Adipocyte (in vitro differentiated cells): ENCODE measurements at regions not wholly inside any gene's neighbourhood (a gene's known extent, or its start where the extent isn't known, plus 50 kb on each side); places are given as distances from the start of the nearest gene placed in this dataset.

ENCODE experiments used
- DNase-seq: peaks from one replicate; pipeline ENCODE4 v3.0.0-alpha.2; 2015; ENCODE audit warnings: low read depth
- H3K27me3 ChIP-seq: replicated peaks from 2 replicates; pipeline ENCODE4 v1.7.0; 2013; ENCODE audit warnings: mild to moderate bottlenecking, low read length, moderate library complexity; ENCODE audit not compliant: control insufficient read depth, insufficient read depth
- H3K36me3 ChIP-seq: 2 replicates; pipeline ENCODE4 v1.7.0; 2013; ENCODE audit warnings: low read length, mild to moderate bottlenecking, moderate library complexity; ENCODE audit not compliant: control insufficient read depth, insufficient read depth, severe bottlenecking
- H3K4me1 ChIP-seq: 2 replicates; pipeline ENCODE4 v1.7.0; 2013; ENCODE audit warnings: mild to moderate bottlenecking, low read length, moderate library complexity; ENCODE audit not compliant: control insufficient read depth, insufficient read depth
- H3K4me3 ChIP-seq: 2 replicates; pipeline ENCODE4 v1.7.0; 2013; ENCODE audit warnings: mild to moderate bottlenecking, low read length, moderate library complexity
- H3K9ac ChIP-seq: 2 replicates; pipeline ENCODE4 v1.7.0; 2013; ENCODE audit warnings: mild to moderate bottlenecking, low read length, moderate library complexity
- H3K9me3 ChIP-seq: 2 replicates; pipeline ENCODE4 v1.7.0; 2013; ENCODE audit warnings: mild to moderate bottlenecking, low read length, moderate library complexity; ENCODE audit not compliant: control insufficient read depth

DNA sequence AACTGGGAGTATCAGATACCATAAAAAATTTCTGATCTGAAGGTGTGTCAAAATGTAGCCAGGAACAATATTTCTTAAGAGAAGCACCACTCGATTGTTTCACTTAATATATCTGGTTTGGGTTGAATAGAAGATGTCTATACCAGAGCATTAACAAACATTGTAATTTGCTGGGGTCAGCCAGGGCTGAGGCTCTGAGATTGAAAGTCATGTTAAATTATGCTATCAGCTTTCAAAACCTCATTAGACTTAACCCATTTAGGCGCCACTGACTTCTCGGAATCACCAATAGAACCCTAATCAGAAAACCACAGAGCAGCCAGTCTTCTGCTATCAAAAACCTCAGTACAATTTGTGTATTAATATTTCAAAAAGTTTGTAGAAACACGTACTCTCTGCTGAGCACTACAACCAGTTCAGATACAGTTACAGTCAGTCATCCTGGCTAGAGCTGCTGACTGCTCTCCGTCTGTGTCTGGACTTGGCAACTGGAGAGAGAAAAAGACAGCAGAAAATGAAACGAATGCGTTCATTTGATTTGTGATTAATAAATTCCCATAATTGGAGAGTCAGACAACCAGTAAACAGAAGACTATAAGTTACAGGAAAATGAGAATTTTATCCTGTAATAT is 848.6 kb upstream of the PABPC4L start:
- no peaks in the 10 kb centered on the region for H3K4me1 ChIP-seq

GRCh38 chr4:135032670-135033069 is 831.1 kb upstream of the PABPC4L start:
- Histone ChIP-seq H3K36me3 (no peaks in the 10 kb centered on the region), H3K9ac (no peak overlapping the region), H3K9me3 (no peaks in the 10 kb centered on the region), H3K4me3 (no peak overlapping the region), H3K27me3 (no peaks in the 10 kb centered on the region), H3K4me1 (no peaks in the 10 kb centered on the region)
- no peak for DNase-seq

More for the DNA sequence above, 848.6 kb upstream of the PABPC4L start:
- no peak overlapping the region for H3K9ac ChIP-seq
- no peaks in the 10 kb centered on the region for H3K9me3 ChIP-seq
- no peaks in the 10 kb centered on the region for H3K36me3 ChIP-seq
- peak; percentile 36 for DNase-seq
- H3K4me3 ChIP-seq: no peak overlapping the region
- no peaks in the 10 kb centered on the region for H3K27me3 ChIP-seq

- peaks cover 6% of the 10 kb centered on the region for H3K9me3 ChIP-seq
- no peak for DNase-seq
Observed at GRCh38 chr4:135015771-135016170, 814.2 kb upstream of the PABPC4L start.

DNA sequence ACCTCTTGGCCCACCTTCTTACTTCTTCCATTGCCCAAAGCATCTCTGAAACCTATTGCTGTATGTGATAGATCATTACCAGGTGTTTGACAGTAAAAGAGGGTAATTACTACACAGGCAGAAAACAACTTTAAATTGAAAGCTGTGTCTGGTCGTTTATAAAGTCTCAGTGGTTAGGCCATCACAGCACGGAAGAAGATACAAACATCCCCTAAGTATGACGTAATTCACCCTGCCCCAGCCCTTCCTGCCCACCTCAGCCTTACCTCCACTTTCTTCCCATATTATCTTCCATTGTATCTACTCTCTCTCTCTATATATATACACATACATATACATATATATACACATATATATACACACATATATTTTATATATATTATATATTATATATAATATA is 805.8 kb upstream of the PABPC4L start:
- Histone ChIP-seq H3K9me3 (no peaks in the 10 kb centered on the region), H3K9ac (no peak overlapping the region), H3K4me3 (no peak overlapping the region), H3K36me3 (no peaks in the 10 kb centered on the region), H3K27me3 (no peaks in the 10 kb centered on the region), H3K4me1 (no peaks in the 10 kb centered on the region)
- DNase-seq: no peak

More at GRCh38 chr4:135015771-135016170, 814.2 kb upstream of the PABPC4L start:
- Histone ChIP-seq H3K4me3 (no peak overlapping the region), H3K4me1 (peaks cover 4% of the 10 kb centered on the region), H3K9ac (no peak overlapping the region), H3K27me3 (no peaks in the 10 kb centered on the region), H3K36me3 (no peaks in the 10 kb centered on the region)

- H3K36me3 ChIP-seq: no peaks in the 10 kb centered on the region
Observed at GRCh38 chr4:134999169-134999568, 797.6 kb upstream of the PABPC4L start.

DNA sequence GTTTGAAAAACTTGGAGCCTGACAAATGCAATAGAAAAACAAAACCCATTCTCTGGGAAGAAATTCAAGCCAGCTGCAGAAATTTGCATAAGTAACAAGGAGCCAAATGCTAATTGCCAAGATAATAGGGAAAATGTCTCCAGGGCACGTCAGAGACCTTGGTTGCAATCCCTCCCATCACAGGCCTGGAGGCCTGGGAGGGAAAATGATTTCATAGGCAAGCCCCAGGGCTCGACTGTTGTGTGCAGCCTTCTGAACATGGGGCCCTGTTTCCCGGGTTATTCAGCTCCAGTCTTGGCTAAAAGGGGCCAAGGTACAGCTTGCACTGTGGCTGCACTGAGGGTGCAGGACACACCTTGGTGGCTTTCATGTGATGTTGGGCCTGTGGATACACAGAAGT is 760.4 kb upstream of the PABPC4L start:
- DNase-seq: no peak
- Histone ChIP-seq H3K9me3 (no peaks in the 10 kb centered on the region), H3K36me3 (no peaks in the 10 kb centered on the region)

More at GRCh38 chr4:134999169-134999568, 797.6 kb upstream of the PABPC4L start:
- Histone ChIP-seq H3K4me3 (no peak overlapping the region), H3K27me3 (no peaks in the 10 kb centered on the region), H3K4me1 (no peaks in the 10 kb centered on the region), H3K9ac (no peak overlapping the region), H3K9me3 (no peaks in the 10 kb centered on the region)
- DNase-seq: no peak

GRCh38 chr4:134958862-134959261 is 757.3 kb upstream of the PABPC4L start:
- Histone ChIP-seq H3K9ac (no peak overlapping the region), H3K36me3 (no peaks in the 10 kb centered on the region), H3K4me1 (no peaks in the 10 kb centered on the region), H3K9me3 (no peaks in the 10 kb centered on the region), H3K27me3 (no peaks in the 10 kb centered on the region), H3K4me3 (no peak overlapping the region)
- no peak for DNase-seq

More for the DNA sequence above, 760.4 kb upstream of the PABPC4L start:
- Histone ChIP-seq H3K9ac (no peak overlapping the region), H3K4me3 (no peak overlapping the region), H3K4me1 (no peaks in the 10 kb centered on the region), H3K27me3 (no peaks in the 10 kb centered on the region)

- H3K9ac ChIP-seq: no peak overlapping the region
- H3K4me1 ChIP-seq: no peaks in the 10 kb centered on the region
- peaks cover 3% of the 10 kb centered on the region for H3K9me3 ChIP-seq
- no peak for DNase-seq
- H3K4me3 ChIP-seq: no peak overlapping the region
- no peaks in the 10 kb centered on the region for H3K27me3 ChIP-seq
- no peaks in the 10 kb centered on the region for H3K36me3 ChIP-seq
Observed at GRCh38 chr4:134955059-134955458, 753.5 kb upstream of the PABPC4L start.

DNA sequence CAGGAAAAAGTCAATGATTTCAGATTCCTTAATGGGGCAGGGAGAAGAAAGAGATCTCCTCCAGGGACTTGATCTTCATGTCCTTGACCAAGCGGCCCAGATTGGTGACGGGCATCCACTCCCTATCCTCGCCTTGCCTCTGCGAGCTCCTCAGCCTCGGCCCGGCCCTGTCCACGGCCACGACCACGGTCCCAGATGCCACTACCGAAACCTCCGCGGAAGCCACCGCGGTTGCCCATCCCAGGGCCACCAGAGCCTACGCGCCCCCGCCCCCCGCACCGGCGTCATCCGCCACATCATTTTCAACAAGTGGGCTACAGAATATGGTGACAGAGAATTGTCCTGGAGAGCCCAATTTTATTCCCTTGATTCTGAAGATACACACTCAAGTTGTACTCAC is 751.2 kb upstream of the PABPC4L start:
- Histone ChIP-seq H3K4me3 (no peak overlapping the region), H3K36me3 (no peaks in the 10 kb centered on the region), H3K9me3 (peaks cover 3% of the 10 kb centered on the region), H3K4me1 (no peaks in the 10 kb centered on the region), H3K27me3 (no peaks in the 10 kb centered on the region), H3K9ac (no peak overlapping the region)
- DNase-seq: no peak

DNA sequence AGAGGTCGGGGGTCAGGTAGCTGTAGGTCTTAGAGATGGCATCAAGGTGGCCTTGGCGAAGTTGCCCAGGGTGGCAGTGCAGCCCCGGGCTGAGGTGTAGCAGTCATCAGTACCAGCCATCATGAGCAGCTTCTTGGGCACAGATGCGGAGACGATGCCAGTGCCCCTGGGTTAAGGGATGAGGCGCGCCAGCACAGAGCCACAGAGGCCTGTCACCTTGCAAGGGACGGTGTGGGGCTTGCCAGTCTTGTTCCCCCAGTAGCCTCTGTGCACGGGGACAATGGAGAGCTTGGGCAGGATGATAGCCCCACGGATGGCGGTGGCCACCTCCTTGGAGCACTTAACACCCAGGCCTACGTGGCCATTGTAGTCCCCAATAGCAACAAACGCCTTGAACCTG is 750.7 kb upstream of the PABPC4L start:
- Histone ChIP-seq H3K9ac (no peak overlapping the region), H3K9me3 (peaks cover 3% of the 10 kb centered on the region), H3K4me3 (no peak overlapping the region), H3K27me3 (no peaks in the 10 kb centered on the region), H3K36me3 (no peaks in the 10 kb centered on the region), H3K4me1 (no peaks in the 10 kb centered on the region)
- DNase-seq: no peak

DNA sequence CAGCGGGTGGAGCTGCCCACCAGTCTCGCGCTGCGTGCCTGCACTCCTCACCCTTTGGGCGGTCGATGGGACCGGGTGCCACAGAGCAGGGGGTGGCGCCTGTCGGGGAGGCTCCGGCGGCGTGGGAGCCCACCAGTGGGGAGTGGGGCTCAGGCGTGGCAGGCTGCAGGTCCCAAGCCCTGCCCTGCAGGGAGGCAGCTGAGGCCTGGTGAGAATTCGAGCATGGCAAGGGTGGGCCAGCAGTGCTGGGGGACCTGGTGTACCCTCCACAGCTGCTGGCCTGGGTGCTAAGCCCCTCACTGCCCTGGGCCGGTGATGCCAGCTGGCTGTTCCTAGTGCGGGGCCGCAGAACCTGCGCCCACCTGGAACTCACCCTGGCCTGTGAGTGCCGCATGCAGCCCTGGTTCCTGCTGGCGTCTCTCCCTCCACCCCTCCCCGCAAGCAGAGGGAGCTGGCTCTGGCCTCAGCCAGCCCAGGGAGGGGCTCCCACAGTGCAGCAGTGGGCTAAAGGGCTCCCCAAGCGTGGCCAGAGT is 746.6 kb upstream of the PABPC4L start:
- DNase-seq: no peak

GRCh38 chr4:134944115-134944514 is 742.5 kb upstream of the PABPC4L start:
- H3K9ac ChIP-seq: no peak overlapping the region
- no peaks in the 10 kb centered on the region for H3K36me3 ChIP-seq
- H3K9me3 ChIP-seq: no peaks in the 10 kb centered on the region
- H3K27me3 ChIP-seq: no peaks in the 10 kb centered on the region
- no peak overlapping the region for H3K4me3 ChIP-seq
- DNase-seq: no peak
- H3K4me1 ChIP-seq: no peaks in the 10 kb centered on the region

More for the DNA sequence above, 746.6 kb upstream of the PABPC4L start:
- no peaks in the 10 kb centered on the region for H3K4me1 ChIP-seq
- H3K36me3 ChIP-seq: no peaks in the 10 kb centered on the region
- H3K27me3 ChIP-seq: no peaks in the 10 kb centered on the region
- no peaks in the 10 kb centered on the region for H3K9me3 ChIP-seq
- no peak overlapping the region for H3K4me3 ChIP-seq
- H3K9ac ChIP-seq: no peak overlapping the region
